GM19025 (cell line): ENCODE measurements at regions not wholly inside any gene's neighbourhood (a gene's known extent, or its start where the extent isn't known, plus 50 kb on each side); places are given as distances from the start of the nearest gene placed in this dataset.

Source experiments
- ATAC-seq: cut with Tn5 transposase; IDR thresholded peaks from one replicate; pipeline ENCODE4 v1.9.1; 2021; ENCODE audit warnings: mild to moderate bottlenecking, low read depth, moderate library complexity; ENCODE audit not compliant: unreplicated experiment

GRCh38 chr9:18129809-18130334 lies 344.1 kb upstream of the ADAMTSL1 start:
- no peak for ATAC-seq

- ATAC-seq, result no peak
These were observed 337.5 kb upstream of the ADAMTSL1 start for GRCh38 chr9:18136354-18136994.

GRCh38 chr9:18137815-18138214 lies 336.1 kb upstream of the ADAMTSL1 start:
- no peak for ATAC-seq

- no peak for ATAC-seq
These were observed 335.3 kb upstream of the ADAMTSL1 start for GRCh38 chr9:18138656-18139055.

GRCh38 chr9:18141681-18142080 lies 332.3 kb upstream of the ADAMTSL1 start:
- ATAC-seq, result no peak

- ATAC-seq, result no peak
These were observed 330.7 kb upstream of the ADAMTSL1 start for GRCh38 chr9:18143073-18143745.

- ATAC-seq, result no peak
These were observed 327.6 kb upstream of the ADAMTSL1 start for GRCh38 chr9:18146329-18146728.

- no peak for ATAC-seq
These were observed 324.4 kb upstream of the ADAMTSL1 start for GRCh38 chr9:18149471-18150011.

GRCh38 chr9:18154661-18155060 lies 319.3 kb upstream of the ADAMTSL1 start:
- no peak for ATAC-seq

- no peak for ATAC-seq
These were observed 314.7 kb upstream of the ADAMTSL1 start for GRCh38 chr9:18159254-18159653.

- ATAC-seq, result no peak
These were observed 310.8 kb upstream of the ADAMTSL1 start for GRCh38 chr9:18163146-18163545.

GRCh38 chr9:18167733-18168132 lies 306.2 kb upstream of the ADAMTSL1 start:
- ATAC-seq, result no peak

GRCh38 chr9:18173923-18174322 lies 300.0 kb upstream of the ADAMTSL1 start:
- no peak for ATAC-seq

GRCh38 chr9:18182636-18183035 lies 291.3 kb upstream of the ADAMTSL1 start:
- ATAC-seq, result no peak

- no peak for ATAC-seq
These were observed 290.0 kb upstream of the ADAMTSL1 start for GRCh38 chr9:18183974-18184373.

- no peak for ATAC-seq
These were observed 289.6 kb upstream of the ADAMTSL1 start for GRCh38 chr9:18184401-18184800.

- ATAC-seq, result no peak
These were observed 288.8 kb upstream of the ADAMTSL1 start for GRCh38 chr9:18185196-18185595.

- ATAC-seq, result no peak
These were observed 285.0 kb upstream of the ADAMTSL1 start for GRCh38 chr9:18188971-18189370.

GRCh38 chr9:18189871-18190670 lies 283.9 kb upstream of the ADAMTSL1 start:
- no peak for ATAC-seq

GRCh38 chr9:18190671-18191374 lies 283.1 kb upstream of the ADAMTSL1 start:
- ATAC-seq, result no peak
